ENCODE measurements at regions not wholly inside any gene's neighbourhood (a gene's known extent, or its start where the extent isn't known, plus 50 kb on each side); places are given as distances from the start of the nearest gene placed in this dataset.

DNA sequence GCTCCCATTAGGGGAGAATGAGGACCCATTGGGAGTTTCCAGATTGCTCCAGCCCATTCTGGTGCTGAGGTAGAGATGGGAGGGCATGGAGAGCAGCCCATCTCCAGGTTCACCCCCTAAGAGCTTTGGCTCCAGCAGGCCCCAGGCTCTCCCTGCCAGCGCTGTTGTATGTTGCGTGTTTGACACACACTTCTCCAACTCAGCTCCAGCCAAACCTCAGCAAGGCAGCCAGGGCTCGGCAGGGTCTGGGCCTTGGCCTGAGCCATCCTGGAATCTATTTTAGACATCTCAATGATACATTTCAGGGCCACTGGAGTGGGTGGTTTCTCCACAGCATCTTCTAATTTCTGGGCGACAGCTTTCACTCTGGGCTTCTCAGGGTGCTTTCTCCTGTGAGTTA lies 117.0 kb downstream of the NAV1 start:
- H3K4me1 Mint-ChIP-seq: peaks cover 4% of the 10 kb centered on the region
- WGBS (ENCODE audit: insufficient coverage): 100% methylated on average over 4 of the region's 4 CpGs
- H3K9me3 Mint-ChIP-seq: no peaks in the 10 kb centered on the region
- H3K36me3 Mint-ChIP-seq: peaks cover 1 to 2% of the 10 kb centered on the region in 2 donors
- Histone ChIP-seq H3K4me2 (replicated peaks; ENCODE audit: extremely low read depth, low read length, poor library complexity, severe bottlenecking) (no peak overlapping the region), H3K4me3 (replicated peaks in 1 of 3; ENCODE audit: low read depth in 2 of 3, low read length in 3 of 3) (no peak overlapping the region), H3K9ac (ENCODE audit: insufficient read depth, low read length, poor library complexity, severe bottlenecking) (no peak overlapping the region), H4K20me1 (ENCODE audit: insufficient read depth, low read length) (no peaks in the 10 kb centered on the region), H3K27me3 (ENCODE audit: control insufficient read depth in 2 of 2, insufficient read depth in 2 of 2, low read length in 2 of 2) (no peaks in the 10 kb centered on the region), H3K9me3 (replicated peaks in 1 of 2; ENCODE audit: control insufficient read depth in 1 of 2, insufficient read depth in 1 of 2, low read length in 2 of 2) (no peaks in the 10 kb centered on the region), H3K79me2 (ENCODE audit: insufficient read depth, low read length) (no peaks in the 10 kb centered on the region), H3K36me3 (replicated peaks in 1 of 2; ENCODE audit: control insufficient read depth in 1 of 2, insufficient read depth in 2 of 2, low read length in 2 of 2) (no peaks in the 10 kb centered on the region), H3K27ac (ENCODE audit: low read depth in 1 of 2, low read length in 2 of 2) (no peak overlapping the region), H3K4me1 (ENCODE audit: control insufficient read depth in 1 of 2, insufficient read depth in 2 of 2, low read length in 2 of 2) (no peaks in the 10 kb centered on the region), H2AFZ (ENCODE audit: insufficient read depth, low read depth, low read length, poor library complexity, severe bottlenecking) (no peak overlapping the region)
- H3K4me3 Mint-ChIP-seq: no peak overlapping the region
- intact Hi-C loops (cut with micrococcal nuclease): no loop called here
- H3K27ac Mint-ChIP-seq: no peak overlapping the region
- no peak for DNase-seq
- peaks cover 2 to 8% (median 2%) of the 10 kb centered on the region in 3 donors for H3K27me3 Mint-ChIP-seq (ENCODE audit: low read depth in 3 of 3)
- TF ChIP-seq, protein P1, sequence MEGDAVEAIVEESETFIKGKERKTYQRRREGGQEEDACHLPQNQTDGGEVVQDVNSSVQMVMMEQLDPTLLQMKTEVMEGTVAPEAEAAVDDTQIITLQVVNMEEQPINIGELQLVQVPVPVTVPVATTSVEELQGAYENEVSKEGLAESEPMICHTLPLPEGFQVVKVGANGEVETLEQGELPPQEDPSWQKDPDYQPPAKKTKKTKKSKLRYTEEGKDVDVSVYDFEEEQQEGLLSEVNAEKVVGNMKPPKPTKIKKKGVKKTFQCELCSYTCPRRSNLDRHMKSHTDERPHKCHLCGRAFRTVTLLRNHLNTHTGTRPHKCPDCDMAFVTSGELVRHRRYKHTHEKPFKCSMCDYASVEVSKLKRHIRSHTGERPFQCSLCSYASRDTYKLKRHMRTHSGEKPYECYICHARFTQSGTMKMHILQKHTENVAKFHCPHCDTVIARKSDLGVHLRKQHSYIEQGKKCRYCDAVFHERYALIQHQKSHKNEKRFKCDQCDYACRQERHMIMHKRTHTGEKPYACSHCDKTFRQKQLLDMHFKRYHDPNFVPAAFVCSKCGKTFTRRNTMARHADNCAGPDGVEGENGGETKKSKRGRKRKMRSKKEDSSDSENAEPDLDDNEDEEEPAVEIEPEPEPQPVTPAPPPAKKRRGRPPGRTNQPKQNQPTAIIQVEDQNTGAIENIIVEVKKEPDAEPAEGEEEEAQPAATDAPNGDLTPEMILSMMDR (IDR thresholded peaks at IDR 0.05): no peak

DNA sequence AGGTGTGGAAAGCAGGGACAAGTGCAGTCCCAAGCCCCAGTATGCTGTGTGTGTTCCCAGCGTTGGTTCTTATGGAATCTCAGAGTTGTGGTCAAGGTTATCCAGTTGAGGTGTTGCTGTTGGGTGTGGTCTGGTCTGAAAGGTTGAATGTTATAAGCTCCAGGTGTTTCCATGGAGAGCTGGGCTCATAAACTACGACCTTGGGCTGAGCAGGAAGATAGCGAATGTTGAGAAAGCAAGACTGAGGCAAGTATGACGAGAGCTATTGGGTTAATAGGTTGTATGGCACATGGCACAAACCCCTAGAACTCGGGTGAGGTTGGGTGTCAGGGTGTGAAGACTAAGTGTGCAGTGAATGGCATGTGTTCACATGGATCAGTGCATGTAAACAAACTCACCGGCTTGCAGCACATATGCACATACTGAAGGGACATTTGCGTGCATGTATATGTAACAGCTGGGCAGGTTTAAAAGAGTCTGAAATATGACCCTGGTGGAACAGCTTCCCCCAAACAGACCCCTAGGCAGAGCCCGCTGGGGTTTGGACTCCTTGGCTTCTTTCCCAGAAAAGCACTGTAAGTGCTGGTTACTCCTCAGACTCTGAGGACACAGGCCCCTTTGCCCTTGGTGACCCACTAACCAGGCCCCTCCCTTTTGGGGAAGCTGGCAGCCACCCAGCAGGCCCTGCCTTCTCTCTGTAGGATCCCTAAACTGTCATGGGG lies 117.5 kb downstream of the NAV1 start:
- DNase-seq: no peak
- H2AFZ ChIP-seq (ENCODE audit: insufficient read depth, low read depth, low read length, poor library complexity, severe bottlenecking): no peak overlapping the region
- H3K27ac ChIP-seq (ENCODE audit: low read depth in 1 of 2, low read length in 2 of 2): no peak overlapping the region
- Mint-ChIP-seq H3K4me3 (no peak overlapping the region), H3K27me3 (ENCODE audit: low read depth in 3 of 3) (peaks cover 0 to 5% (median 0%) of the 10 kb centered on the region in 3 donors), H3K9me3 (no peaks in the 10 kb centered on the region), H3K36me3 (peaks cover 0 to 2% of the 10 kb centered on the region in 2 donors), H3K27ac (no peak overlapping the region), H3K4me1 (peaks cover 4% of the 10 kb centered on the region)
- 74% methylated on average over 7 of the region's 8 CpGs for WGBS (ENCODE audit: insufficient coverage)
- no peak overlapping the region for H3K9ac ChIP-seq (ENCODE audit: insufficient read depth, low read length, poor library complexity, severe bottlenecking)
- no peaks in the 10 kb centered on the region for H3K4me1 ChIP-seq (ENCODE audit: control insufficient read depth in 1 of 2, insufficient read depth in 2 of 2, low read length in 2 of 2)
- no peak overlapping the region for H3K4me2 ChIP-seq (replicated peaks; ENCODE audit: extremely low read depth, low read length, poor library complexity, severe bottlenecking)
- H3K79me2 ChIP-seq (ENCODE audit: insufficient read depth, low read length): no peaks in the 10 kb centered on the region
- no peak overlapping the region for H3K4me3 ChIP-seq (replicated peaks in 1 of 3; ENCODE audit: low read depth in 2 of 3, low read length in 3 of 3)
- TF ChIP-seq, protein P1 (IDR thresholded peaks at IDR 0.05): no peak
- H4K20me1 ChIP-seq (ENCODE audit: insufficient read depth, low read length): no peaks in the 10 kb centered on the region
- H3K9me3 ChIP-seq (replicated peaks in 1 of 2; ENCODE audit: control insufficient read depth in 1 of 2, insufficient read depth in 1 of 2, low read length in 2 of 2): no peaks in the 10 kb centered on the region
- intact Hi-C loops (cut with micrococcal nuclease): no loop called here
- H3K27me3 ChIP-seq (ENCODE audit: control insufficient read depth in 2 of 2, insufficient read depth in 2 of 2, low read length in 2 of 2): no peaks in the 10 kb centered on the region
- no peaks in the 10 kb centered on the region for H3K36me3 ChIP-seq (replicated peaks in 1 of 2; ENCODE audit: control insufficient read depth in 1 of 2, insufficient read depth in 2 of 2, low read length in 2 of 2)

Data from CD14-positive monocyte (primary cell).